HEK293 (cell line): ENCODE measurements at regions not wholly inside any gene's neighbourhood (a gene's known extent, or its start where the extent isn't known, plus 50 kb on each side); places are given as distances from the start of the nearest gene placed in this dataset.

Source experiments
- CTCF ChIP-seq: fragments of 450-650 bp; formaldehyde crosslinking; IDR thresholded peaks from 2 replicates; pipeline ENCODE4 v1.5.1; 2016; ENCODE audit warnings: missing biosample characterization, missing genetic modification characterization
- PRDM6 ChIP-seq: fragments of 450-650 bp; formaldehyde crosslinking; IDR thresholded peaks from 2 replicates; pipeline ENCODE4 v1.5.1; 2017; ENCODE audit warnings: missing biosample characterization, missing genetic modification characterization
- ZNF24 ChIP-seq: fragments of 450-650 bp; formaldehyde crosslinking; IDR thresholded peaks from 2 replicates; pipeline ENCODE4 v1.5.1; 2016; ENCODE audit warnings: missing biosample characterization, missing genetic modification characterization
- ZNF292 ChIP-seq: fragments of 450-650 bp; formaldehyde crosslinking; IDR thresholded peaks from 2 replicates; pipeline ENCODE4 v1.5.1; 2016; ENCODE audit warnings: low read depth, missing biosample characterization, missing genetic modification characterization, borderline replicate concordance
- ZNF530 ChIP-seq: fragments of 450-650 bp; formaldehyde crosslinking; IDR thresholded peaks from 2 replicates; pipeline ENCODE4 v1.5.1; 2016; ENCODE audit warnings: low read depth, missing biosample characterization, missing genetic modification characterization
- ZNF558 ChIP-seq: fragments of 450-650 bp; formaldehyde crosslinking; IDR thresholded peaks from 2 replicates; pipeline ENCODE4 v1.5.1; 2016; ENCODE audit warnings: missing biosample characterization, missing genetic modification characterization
- ZNF629 ChIP-seq: fragments of 450-650 bp; formaldehyde crosslinking; IDR thresholded peaks from 2 replicates; pipeline ENCODE4 v1.5.1; 2017; ENCODE audit warnings: missing biosample characterization, missing genetic modification characterization
- ZNF76 ChIP-seq: fragments of 450-650 bp; formaldehyde crosslinking; IDR thresholded peaks from 2 replicates; pipeline ENCODE4; 2016; ENCODE audit warnings: low read depth, missing biosample characterization, missing genetic modification characterization, borderline replicate concordance

GRCh38 chr20:48187851-48188250 is 402.6 kb upstream of the SULF2 start:
- TF ChIP-seq ZNF76 (tag by site-specific recombination) (no peak), CTCF (tag by site-specific recombination) (no peak), ZNF24 (tag by site-specific recombination) (no peak), ZNF292 (tag by site-specific recombination) (no peak), ZNF558 (no peak), ZNF530 (tag by site-specific recombination) (no peak), PRDM6 (tag by site-specific recombination) (no peak), ZNF629 (tag by site-specific recombination) (no peak)
